SK-N-SH (cell line): ENCODE measurements at regions not wholly inside any gene's neighbourhood (a gene's known extent, or its start where the extent isn't known, plus 50 kb on each side); places are given as distances from the start of the nearest gene placed in this dataset.
"Not testable (repeated sequence)": the region's sequence is repeated elsewhere in the genome, so short reads cannot be mapped to it uniquely, and the experiment has no call there.

Experiments used
- CTCF ChIA-PET: fragments of 300-600, 350-600 bp; formaldehyde crosslinking; extraction: SDS; loops from one replicate; lab custom pipeline; 2021; lab: Yijun Ruan, JAX
- POLR2A ChIA-PET: fragments of 350-600 bp; sonication (Branson Sonifier 250); formaldehyde crosslinking; extraction: SDS; loops from one replicate; lab custom pipeline; 2020; ENCODE audit warnings: antibody characterized with exemption, inconsistent platforms; lab: Yijun Ruan, JAX
- DNase-seq: peaks from one replicate; pipeline ENCODE4 v3.0.0; 2012
- H2AFZ ChIP-seq: fragments of 200-600 bp; sonication (generic); 2 replicates; pipeline ENCODE4 v1.8.1; 2016; ENCODE audit warnings: antibody characterized with exemption, mild to moderate bottlenecking, low read depth
- H3F3A ChIP-seq: fragments of 200-600 bp; sonication (generic); replicated peaks from 2 replicates; pipeline ENCODE3; 2016; ENCODE audit warnings: antibody characterized with exemption, mild to moderate bottlenecking; ENCODE audit not compliant: insufficient read depth
- H3K27ac ChIP-seq, 2 experiments: fragments of 200-500 bp in 1 of 2; fragments of 200-600 bp in 1 of 2; sonication (Bioruptor generic) in 1 of 2; sonication (generic), shearing (Covaris generic) in 1 of 2; 2 replicates each; pipeline versions ENCODE4 v1.5.1 to v1.6.1; 2014 to 2016; ENCODE audit warnings: low read depth in 2 of 2, inconsistent platforms in 1 of 2, low read length in 1 of 2, mild to moderate bottlenecking in 1 of 2, mixed read lengths in 1 of 2
- H3K27me3 ChIP-seq: fragments of 200-600 bp; sonication (generic), shearing (Covaris generic); 2 replicates; pipeline ENCODE4 v1.6.1; 2016; ENCODE audit warnings: mixed run types; ENCODE audit not compliant: insufficient read depth
- H3K36me3 ChIP-seq, 2 experiments: fragments of 200-500 bp in 1 of 2; fragments of 200-600 bp in 1 of 2; sonication (Bioruptor generic) in 1 of 2; sonication (generic) in 1 of 2; replicated peaks in 1 of 2; 2 replicates each; pipeline versions ENCODE3 to v1.5.1; 2014 to 2016; ENCODE audit warnings: low read length in 1 of 2, mild to moderate bottlenecking in 1 of 2; ENCODE audit not compliant: insufficient read depth in 2 of 2, control insufficient read depth in 1 of 2
- H3K4me1 ChIP-seq, 2 experiments: fragments of 200-500 bp in 1 of 2; fragments of 200-600 bp in 1 of 2; sonication (Bioruptor generic) in 1 of 2; sonication (generic), shearing (Covaris generic) in 1 of 2; 2 replicates each; pipeline versions ENCODE4 v1.5.1 to v1.6.1; 2014 to 2016; ENCODE audit warnings: low read depth in 1 of 2, low read length in 1 of 2, mixed run types in 1 of 2; ENCODE audit not compliant: insufficient read depth in 2 of 2, control insufficient read depth in 1 of 2
- H3K4me2 ChIP-seq: fragments of 200-600 bp; sonication (generic), shearing (Covaris generic); 2 replicates; pipeline ENCODE4 v1.6.1; 2017; ENCODE audit warnings: mixed run types
- H3K4me3 ChIP-seq, 2 experiments: fragments of 200-500 bp in 1 of 2; fragments of 200-600 bp in 1 of 2; sonication (Bioruptor generic) in 1 of 2; sonication (generic), shearing (Covaris generic) in 1 of 2; 2 replicates each; pipeline versions ENCODE4 v1.5.1 to v1.8.1; 2014 to 2016; ENCODE audit warnings: low read depth in 2 of 2, inconsistent platforms in 1 of 2, low read length in 1 of 2, mild to moderate bottlenecking in 1 of 2, mixed read lengths in 1 of 2, moderate library complexity in 1 of 2
- H3K79me2 ChIP-seq: fragments of 200-600 bp; sonication (generic); 2 replicates; pipeline ENCODE4 v1.8.1; 2017; ENCODE audit warnings: mild to moderate bottlenecking; ENCODE audit not compliant: insufficient read depth
- H3K9ac ChIP-seq: fragments of 200-600 bp; sonication (generic); 2 replicates; pipeline ENCODE4 v1.6.1; 2017; ENCODE audit warnings: mixed run types
- H3K9me2 ChIP-seq: fragments of 200-600 bp; sonication (generic); 2 replicates; pipeline ENCODE4 v1.6.1; 2017; ENCODE audit warnings: mixed run types
- H3K9me3 ChIP-seq: fragments of 200-600 bp; sonication (generic); 2 replicates; pipeline ENCODE4 v1.6.1; 2017; ENCODE audit warnings: mixed run types, mild to moderate bottlenecking, moderate library complexity
- H4K20me1 ChIP-seq: fragments of 200-600 bp; sonication (generic); 2 replicates; pipeline ENCODE4 v1.6.1; 2017; ENCODE audit warnings: mild to moderate bottlenecking, mixed run types; ENCODE audit not compliant: insufficient read depth
- CTCF ChIP-seq: fragments of 200-600 bp; sonication (generic); IDR thresholded peaks from 2 replicates; pipeline ENCODE4 v1.6.1; 2017; ENCODE audit warnings: antibody characterized with exemption, mild to moderate bottlenecking, moderate library complexity
- EP300 ChIP-seq, 2 experiments: IDR thresholded peaks; 2 replicates each; pipeline versions ENCODE4 v1.4.0 to v1.6.1; 2012; ENCODE audit warnings: borderline replicate concordance in 1 of 2, low read depth in 1 of 2, low read length in 1 of 2
- EZH2phosphoT487 ChIP-seq: fragments of 200-600 bp; sonication (generic); IDR thresholded peaks from 2 replicates; pipeline ENCODE4 v1.6.1; 2017; ENCODE audit warnings: low read depth, mixed run types, mild to moderate bottlenecking, antibody characterized with exemption, moderate library complexity, borderline replicate concordance
- FOXJ3 ChIP-seq: sonication (generic); formaldehyde crosslinking; IDR thresholded peaks from 2 replicates; pipeline ENCODE4 v1.5.1; 2020; ENCODE audit warnings: mild to moderate bottlenecking, missing genetic modification reagents
- FOXM1 ChIP-seq: IDR thresholded peaks from 2 replicates; pipeline ENCODE4 v1.4.0; 2012; ENCODE audit warnings: low read depth, mild to moderate bottlenecking
- JUND ChIP-seq: IDR thresholded peaks from 2 replicates; pipeline ENCODE4 v1.4.0; 2012
- MEF2A ChIP-seq: IDR thresholded peaks from 2 replicates; pipeline ENCODE4 v1.4.0; 2012; ENCODE audit warnings: low read depth, borderline replicate concordance
- MXI1 ChIP-seq: IDR thresholded peaks from 2 replicates; pipeline ENCODE4 v1.6.1; 2012; ENCODE audit warnings: mild to moderate bottlenecking, low read depth, low read length, improper control_type of control experiment
- NFIC ChIP-seq: IDR thresholded peaks from 2 replicates; pipeline ENCODE4 v1.4.0; 2012; ENCODE audit warnings: borderline replicate concordance
- NRF1 ChIP-seq: IDR thresholded peaks from 2 replicates; pipeline ENCODE4 v1.6.1; 2012; ENCODE audit warnings: low read depth, mild to moderate bottlenecking, low read length
- PBX3 ChIP-seq: IDR thresholded peaks from 2 replicates; pipeline ENCODE4; 2012
- RAD21 ChIP-seq: IDR thresholded peaks from 2 replicates; pipeline ENCODE4 v1.6.1; 2012; ENCODE audit warnings: mild to moderate bottlenecking, low read length
- RCOR1 ChIP-seq: fragments of 150-350 bp; IDR thresholded peaks from 2 replicates; pipeline ENCODE4 v1.6.1; 2017; ENCODE audit warnings: antibody characterized with exemption, low read length
- REST ChIP-seq: IDR thresholded peaks from 2 replicates; pipeline ENCODE4 v1.6.1; 2012; ENCODE audit warnings: mild to moderate bottlenecking, low read depth, low read length, moderate library complexity
- RXRA ChIP-seq: IDR thresholded peaks from 2 replicates; pipeline ENCODE4 v1.4.0; 2012; ENCODE audit warnings: low read depth, mild to moderate bottlenecking, borderline replicate concordance
- SIN3A ChIP-seq: IDR thresholded peaks from 2 replicates; pipeline ENCODE4 v1.6.1; 2012; ENCODE audit warnings: low read depth, mild to moderate bottlenecking, low read length, moderate library complexity, borderline replicate concordance
- TAF1 ChIP-seq: IDR thresholded peaks from 2 replicates; pipeline ENCODE4 v1.6.1; 2012; ENCODE audit warnings: low read depth, mild to moderate bottlenecking, low read length, moderate library complexity, borderline replicate concordance
- TCF12 ChIP-seq: IDR thresholded peaks from 2 replicates; pipeline ENCODE4 v1.4.0; 2012
- USF2 ChIP-seq: fragments of 150-350 bp; IDR thresholded peaks from 2 replicates; pipeline ENCODE4 v1.6.1; 2017; ENCODE audit warnings: antibody characterized with exemption, low read length, low read depth, borderline replicate concordance
- YY1 ChIP-seq: IDR thresholded peaks from 2 replicates; pipeline ENCODE4 v1.4.0; 2012; ENCODE audit warnings: low read depth, mild to moderate bottlenecking
- WGBS: methylation state at CpG from one replicate; pipeline ENCODE4 v1.1.6; 2017; ENCODE audit warnings: low lambda C conversion rate; 5-methylcytosine and 5-hydroxymethylcytosine counted together

- TF ChIP-seq REST (no peak), TAF1 (no peak), RAD21 (no peak), FOXJ3 (CRISPR knock-in tag) (no peak), FOXM1 (no peak), USF2 (no peak), RCOR1 (no peak), CTCF (no peak), YY1 (no peak), EP300 (IDR thresholded peaks at IDR 0.05; ENCODE audit: borderline replicate concordance in 1 of 2, low read depth in 1 of 2, low read length in 1 of 2) (no peak), MXI1 (no peak), NRF1 (no peak), TCF12 (no peak), RXRA (no peak), JUND (no peak), SIN3A (no peak), EZH2phosphoT487 (no peak), PBX3 (no peak), MEF2A (no peak), NFIC (no peak)
- POLR2A ChIA-PET = no interaction called here
- CTCF ChIA-PET = no interaction called here
These were observed 166.9 kb downstream of the DEFB131A start for GRCh38 chr4:9611101-9611500.

GRCh38 chr4:9636411-9636810, 145.0 kb upstream of the DRD5 start:
- H2AFZ ChIP-seq, H3K4me3 ChIP-seq, H3K4me1 ChIP-seq, H3K9me3 ChIP-seq, H3F3A ChIP-seq, DNase-seq, H3K27ac ChIP-seq, H3K4me2 ChIP-seq, CTCF ChIA-PET, H3K27me3 ChIP-seq, H3K9me2 ChIP-seq, H3K9ac ChIP-seq, H3K36me3 ChIP-seq, POLR2A ChIA-PET, H4K20me1 ChIP-seq, H3K79me2 ChIP-seq: not testable (repeated sequence)
- WGBS = 16% methylated on average over 3 of the region's 3 CpGs

More at GRCh38 chr4:9611101-9611500, 166.9 kb downstream of the DEFB131A start:
- Histone ChIP-seq H3K79me2 (no peaks in the 10 kb centered on the region), H3K9me2 (no peaks in the 10 kb centered on the region), H3K27ac (no peak overlapping the region), H3K27me3 (no peaks in the 10 kb centered on the region), H3F3A (no peaks in the 10 kb centered on the region), H3K4me2 (no peak overlapping the region), H3K4me1 (no peaks in the 10 kb centered on the region), H3K9me3 (no peaks in the 10 kb centered on the region), H3K36me3 (no peaks in the 10 kb centered on the region), H3K4me3 (no peak overlapping the region), H2AFZ (no peak overlapping the region), H3K9ac (no peak overlapping the region), H4K20me1 (no peaks in the 10 kb centered on the region)
- 7% methylated on average over 2 of the region's 3 CpGs for WGBS
- DNase-seq = no peak
